RWPE1 (cell line): ENCODE measurements at regions not wholly inside any gene's neighbourhood (a gene's known extent, or its start where the extent isn't known, plus 50 kb on each side); places are given as distances from the start of the nearest gene placed in this dataset.

Experiments used
- CTCF ChIA-PET: fragments of 350-600 bp; sonication (Branson Sonifier 250); formaldehyde crosslinking; extraction: SDS; loops from one replicate; lab custom pipeline; 2021; lab: Yijun Ruan, JAX
- POLR2A ChIA-PET: fragments of 400-600 bp; formaldehyde crosslinking; extraction: SDS; loops from one replicate; lab custom pipeline; 2020; ENCODE audit warnings: antibody characterized with exemption; ENCODE audit not compliant: low non-redundant PET; lab: Yijun Ruan, JAX
- DNase-seq: peaks from one replicate; pipeline ENCODE4 v3.0.0; 2012; ENCODE audit warnings: low spot score
- H3K27ac ChIP-seq: fragments of 450-650 bp; 2 replicates; pipeline ENCODE4 v1.5.1; 2017
- CTCF ChIP-seq: fragments of 450-650 bp; conservative IDR thresholded peaks from 2 replicates; pipeline ENCODE4 v1.5.1; 2017; ENCODE audit warnings: low read depth, mild to moderate bottlenecking

GRCh38 chr9:2354856-2355696 lies 266.5 kb upstream of the VLDLR start:
- TF ChIP-seq CTCF, result no peak
- ChIA-PET CTCF (interaction anchor here (0.6 kb wide), 1 partner anchor 28 kb away, joined by 4 read pairs; no protein-coding TSS in a partner anchor), POLR2A (no interaction called here)
- no peak for DNase-seq
- no peak overlapping the region for H3K27ac ChIP-seq

GRCh38 chr9:2355697-2355983 lies 265.9 kb upstream of the VLDLR start:
- CTCF ChIA-PET, result no interaction called here
- POLR2A ChIA-PET, result no interaction called here
- no peak for DNase-seq
- TF ChIP-seq CTCF, result no peak
- no peak overlapping the region for H3K27ac ChIP-seq

- ChIA-PET POLR2A (no interaction called here), CTCF (no interaction called here)
- TF ChIP-seq CTCF, result no peak
- H3K27ac ChIP-seq, result no peak overlapping the region
- no peak for DNase-seq
These were observed 265.4 kb upstream of the VLDLR start for GRCh38 chr9:2356041-2356790.

GRCh38 chr9:2359891-2360471 lies 261.6 kb upstream of the VLDLR start:
- POLR2A ChIA-PET, result no interaction called here
- DNase-seq, result no peak
- no peak overlapping the region for H3K27ac ChIP-seq
- CTCF ChIA-PET, result no interaction called here
- TF ChIP-seq CTCF, result no peak

- POLR2A ChIA-PET, result no interaction called here
- DNase-seq, result peak; percentile 24
- CTCF ChIA-PET, result no interaction called here
- TF ChIP-seq CTCF, result no peak
- no peak overlapping the region for H3K27ac ChIP-seq
These were observed 259.4 kb upstream of the VLDLR start for GRCh38 chr9:2362150-2362549.

GRCh38 chr9:2363138-2363745 lies 258.3 kb upstream of the VLDLR start:
- CTCF ChIA-PET, result no interaction called here

More at GRCh38 chr9:2363138-2363745, 258.3 kb upstream of the VLDLR start:
- POLR2A ChIA-PET, result no interaction called here
- no peak for TF ChIP-seq CTCF
- no peak overlapping the region for H3K27ac ChIP-seq
- no peak for DNase-seq
